HAP-1 (cell line): ENCODE measurements at regions not wholly inside any gene's neighbourhood (a gene's known extent, or its start where the extent isn't known, plus 50 kb on each side); places are given as distances from the start of the nearest gene placed in this dataset.

Experiments
- DNase-seq, 2 experiments: peaks; one replicate each; pipeline ENCODE4 v3.0.0-alpha.2; 2016 to 2020; ENCODE audit warnings: low spot score in 2 of 2
- H3K27me3 ChIP-seq: fragments of 250-450 bp; sonication (Bioruptor Pico); 2 replicates; pipeline ENCODE4 v1.5.1; 2020; ENCODE audit warnings: low read depth, mild to moderate bottlenecking, moderate library complexity
- H3K36me3 ChIP-seq: fragments of 250-450 bp; sonication (Bioruptor Pico); replicated peaks from 2 replicates; pipeline ENCODE4 v1.5.1; 2020; ENCODE audit warnings: mild to moderate bottlenecking
- H3K4me1 ChIP-seq: fragments of 250-450 bp; sonication (Bioruptor Pico); 2 replicates; pipeline ENCODE4 v1.5.1; 2020; ENCODE audit warnings: mild to moderate bottlenecking
- H3K4me3 ChIP-seq: fragments of 250-450 bp; sonication (Bioruptor Pico); 2 replicates; pipeline ENCODE4 v1.5.1; 2020; ENCODE audit warnings: mild to moderate bottlenecking, moderate library complexity
- H3K9me3 ChIP-seq: fragments of 250-450 bp; sonication (Bioruptor Pico); 2 replicates; pipeline ENCODE4 v1.5.1; 2020; ENCODE audit warnings: mild to moderate bottlenecking, moderate library complexity
- in situ Hi-C: fragments of 300-500 bp; cut with MboI; formaldehyde crosslinking; loops from 3 replicates; pipeline ENCODE4 v1.14.3; 2020; ENCODE audit warnings: low sequenced_read_pairs, inconsistent platforms, mixed read lengths

DNA sequence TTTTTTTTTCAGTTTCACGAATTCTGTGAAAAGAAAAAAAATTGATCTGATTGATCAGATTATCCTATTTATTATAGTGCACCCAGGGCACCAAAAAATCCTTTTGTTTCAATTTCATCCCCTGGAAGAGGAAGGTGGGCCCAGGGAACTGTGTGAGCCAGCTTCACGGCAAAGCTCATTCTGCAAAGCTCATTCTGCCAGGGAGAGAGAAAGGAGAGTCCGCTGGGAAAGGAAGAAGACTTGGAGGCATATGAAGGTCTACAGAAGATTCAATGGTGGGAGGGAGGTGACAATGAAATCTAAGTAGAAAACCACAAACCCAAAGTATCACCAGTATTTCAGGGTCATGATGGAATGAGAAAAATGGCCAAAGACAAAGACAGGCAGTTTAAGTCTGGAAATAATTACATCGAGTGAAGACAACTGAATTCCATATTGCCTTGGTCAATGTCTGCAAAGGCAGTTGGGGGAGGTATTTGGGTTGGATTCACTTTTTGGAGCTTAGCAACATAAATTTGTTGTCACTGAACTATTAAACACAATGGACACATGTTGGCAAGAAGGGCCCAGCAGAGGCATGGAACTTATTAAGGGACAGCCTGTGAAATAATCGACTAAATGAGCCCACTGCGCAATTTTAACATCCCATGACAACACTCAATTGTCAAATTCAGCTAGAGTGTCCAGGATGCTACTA lies 587.8 kb upstream of the MKI67 start:
- Histone ChIP-seq H3K27me3 (no peaks in the 10 kb centered on the region), H3K36me3 (no peaks in the 10 kb centered on the region), H3K9me3 (no peaks in the 10 kb centered on the region), H3K4me3 (no peak overlapping the region), H3K4me1 (no peaks in the 10 kb centered on the region)
- no peak for DNase-seq
- in situ Hi-C loops: no loop called here

DNA sequence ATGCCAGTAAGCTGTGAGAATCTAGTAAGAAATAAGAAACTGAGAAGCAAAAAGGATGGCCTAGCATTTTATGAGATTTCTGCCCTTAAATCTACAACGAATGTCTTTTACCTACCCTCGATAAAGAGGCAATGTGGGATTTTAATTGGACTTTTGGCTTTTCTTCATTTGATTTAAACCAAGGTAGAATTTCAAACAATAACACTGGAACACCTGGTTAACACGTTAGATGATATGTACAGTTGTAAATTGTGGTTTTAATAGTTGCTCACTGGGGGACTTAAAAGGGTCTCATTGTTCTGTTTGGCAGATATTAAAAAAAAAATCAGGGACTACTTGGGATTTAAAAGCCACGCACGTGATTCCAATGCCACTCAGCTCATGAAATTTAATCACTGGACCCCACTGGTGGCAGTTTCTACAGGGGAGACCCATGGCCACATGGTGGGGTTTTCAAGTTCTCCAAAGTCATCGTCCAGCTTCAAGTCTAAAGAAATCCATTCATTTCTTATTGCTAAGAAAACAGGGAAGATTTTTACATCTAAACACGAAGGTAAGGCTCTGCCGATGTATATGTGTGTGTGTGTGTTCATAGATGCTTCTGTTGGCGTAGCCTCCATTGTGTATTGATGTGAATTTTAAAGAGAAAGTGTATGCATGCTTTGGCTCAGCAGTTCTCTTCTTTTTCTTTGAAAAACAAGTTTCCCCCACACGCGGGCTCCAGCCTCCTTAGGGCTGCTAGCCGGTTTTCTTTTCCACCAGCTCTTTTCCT lies 588.6 kb upstream of the MKI67 start:
- H3K36me3 ChIP-seq: no peaks in the 10 kb centered on the region

DNA sequence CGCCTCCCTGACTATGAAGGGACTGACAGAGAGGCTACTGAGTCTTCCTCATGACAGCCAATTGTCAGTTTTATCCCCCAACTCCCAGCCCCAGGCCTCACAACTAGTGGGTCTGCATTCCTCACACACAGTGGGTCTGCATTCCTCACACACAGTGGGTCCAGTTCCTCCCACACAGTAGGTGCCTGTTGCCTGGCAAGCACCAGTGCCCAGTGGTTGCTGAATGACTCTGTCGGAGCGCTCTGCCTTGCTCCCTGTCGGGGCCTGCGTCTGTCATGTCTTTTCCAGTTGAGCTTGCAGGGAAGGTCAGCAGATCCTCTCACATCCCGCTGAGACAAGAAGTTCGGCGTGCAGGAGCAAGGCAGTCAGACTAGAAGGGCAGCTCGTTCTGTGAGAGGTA lies 590.0 kb upstream of the MKI67 start:
- no peaks in the 10 kb centered on the region for H3K9me3 ChIP-seq
- in situ Hi-C loops: no loop called here
- no peaks in the 10 kb centered on the region for H3K36me3 ChIP-seq
- no peak overlapping the region for H3K4me3 ChIP-seq
- no peaks in the 10 kb centered on the region for H3K4me1 ChIP-seq
- DNase-seq: no peak
- H3K27me3 ChIP-seq: no peaks in the 10 kb centered on the region

More for the DNA sequence above, 588.6 kb upstream of the MKI67 start:
- Histone ChIP-seq H3K9me3 (no peaks in the 10 kb centered on the region), H3K4me3 (no peak overlapping the region), H3K27me3 (no peaks in the 10 kb centered on the region), H3K4me1 (no peaks in the 10 kb centered on the region)
- in situ Hi-C loops: no loop called here
- DNase-seq: no peak

DNA sequence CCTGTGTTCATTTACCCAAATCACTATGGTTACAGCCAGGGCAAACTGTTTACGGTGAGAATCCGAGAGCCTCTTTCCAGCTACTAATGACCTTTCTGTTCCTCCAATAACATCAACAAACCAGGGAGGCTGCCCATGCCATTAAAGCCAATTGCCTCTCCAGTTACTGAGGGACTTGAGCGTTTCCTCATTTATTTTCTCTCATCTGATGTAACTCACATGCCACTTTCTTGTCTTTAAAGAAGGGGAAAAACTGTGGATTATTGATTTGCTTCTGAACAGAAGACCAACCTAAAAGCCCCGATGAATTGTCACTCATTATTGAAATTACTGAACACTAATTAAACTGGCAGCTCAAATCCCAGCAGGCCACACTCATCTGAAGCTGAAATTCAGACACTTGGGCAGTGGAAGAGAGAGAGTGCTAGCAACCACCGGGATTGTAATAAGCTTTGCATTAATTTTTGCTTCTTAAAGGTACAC lies 595.8 kb upstream of the MKI67 start:
- in situ Hi-C loops: no loop called here
- Histone ChIP-seq H3K4me1 (no peaks in the 10 kb centered on the region), H3K27me3 (no peaks in the 10 kb centered on the region), H3K9me3 (no peaks in the 10 kb centered on the region), H3K36me3 (no peaks in the 10 kb centered on the region), H3K4me3 (no peak overlapping the region)
- DNase-seq: no peak

DNA sequence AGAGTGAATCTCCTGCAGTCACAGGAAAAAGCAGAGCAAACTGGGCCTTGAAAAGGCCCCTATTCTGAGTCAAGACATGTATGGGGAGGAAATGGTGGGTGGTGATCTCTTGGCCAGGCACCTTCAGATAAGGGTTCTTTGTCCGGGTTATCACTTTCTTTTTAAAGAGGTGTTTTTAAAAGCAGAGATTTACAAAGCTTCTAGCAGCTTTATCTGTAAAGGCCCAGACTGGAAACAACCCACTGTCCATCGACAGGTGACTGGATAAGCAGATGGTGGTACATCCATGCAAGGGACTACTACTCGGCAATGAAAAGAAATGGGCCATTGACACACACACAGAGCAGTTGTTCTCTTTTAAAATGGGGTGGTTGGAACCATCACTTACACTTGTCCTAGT lies 596.7 kb upstream of the MKI67 start:
- H3K36me3 ChIP-seq: no peaks in the 10 kb centered on the region
- no peak for DNase-seq
- no peak overlapping the region for H3K4me3 ChIP-seq
- in situ Hi-C loops: no loop called here
- no peaks in the 10 kb centered on the region for H3K27me3 ChIP-seq
- H3K4me1 ChIP-seq: no peaks in the 10 kb centered on the region
- H3K9me3 ChIP-seq: no peaks in the 10 kb centered on the region

DNA sequence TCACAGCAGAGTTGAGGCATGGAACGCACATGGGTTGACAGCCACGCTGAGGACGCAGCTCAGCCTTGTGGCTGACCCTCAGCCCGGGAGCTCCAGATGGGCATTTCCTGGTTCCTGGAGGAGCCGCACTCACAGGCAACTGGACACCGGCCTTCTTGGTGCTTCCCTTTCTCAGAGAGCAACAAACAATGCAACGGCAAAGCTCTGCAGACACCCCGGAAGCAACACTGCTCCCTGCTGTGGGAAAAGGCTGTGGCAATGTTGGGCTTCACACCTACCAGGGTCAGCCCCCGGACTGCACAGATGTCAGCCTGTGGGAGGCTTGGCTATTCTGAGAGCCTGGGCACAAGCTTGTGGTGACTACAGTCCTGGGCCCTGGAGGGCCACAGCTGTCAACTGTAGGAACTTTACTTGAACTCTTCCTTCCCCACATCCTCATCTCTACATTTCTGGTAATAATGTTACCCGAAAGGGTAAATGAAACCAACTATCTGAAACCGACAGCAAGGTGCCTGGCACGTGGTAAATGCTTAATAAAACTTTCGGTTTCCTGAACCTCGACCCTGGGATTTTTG lies 597.5 kb upstream of the MKI67 start:
- in situ Hi-C loops: no loop called here

DNA sequence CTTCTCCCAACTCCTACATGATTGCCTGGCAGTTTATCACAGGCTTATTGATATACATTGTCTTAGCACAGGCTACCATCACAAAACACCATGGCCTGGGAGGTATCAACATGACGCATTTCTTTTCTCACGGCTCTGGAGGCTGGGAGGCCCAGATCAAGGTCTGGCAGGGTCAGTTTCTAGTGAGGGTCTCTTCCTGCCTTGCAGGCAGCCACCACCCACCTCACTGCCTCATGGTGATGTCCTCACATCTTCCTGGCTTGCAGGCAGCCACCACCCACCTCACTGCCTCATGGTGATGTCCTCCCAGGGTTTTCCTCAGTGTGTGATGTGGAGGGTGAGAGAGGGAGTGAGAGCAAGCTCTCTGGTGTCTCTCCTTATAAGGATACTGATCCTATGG lies 599.3 kb upstream of the MKI67 start:
- H3K4me1 ChIP-seq: no peaks in the 10 kb centered on the region
- no peaks in the 10 kb centered on the region for H3K9me3 ChIP-seq
- in situ Hi-C loops: no loop called here
- H3K4me3 ChIP-seq: no peak overlapping the region
- DNase-seq: no peak
- no peaks in the 10 kb centered on the region for H3K27me3 ChIP-seq
- H3K36me3 ChIP-seq: no peaks in the 10 kb centered on the region

More for the DNA sequence above, 597.5 kb upstream of the MKI67 start:
- Histone ChIP-seq H3K9me3 (no peaks in the 10 kb centered on the region), H3K4me3 (no peak overlapping the region), H3K4me1 (no peaks in the 10 kb centered on the region), H3K27me3 (no peaks in the 10 kb centered on the region), H3K36me3 (no peaks in the 10 kb centered on the region)
- no peak for DNase-seq

DNA sequence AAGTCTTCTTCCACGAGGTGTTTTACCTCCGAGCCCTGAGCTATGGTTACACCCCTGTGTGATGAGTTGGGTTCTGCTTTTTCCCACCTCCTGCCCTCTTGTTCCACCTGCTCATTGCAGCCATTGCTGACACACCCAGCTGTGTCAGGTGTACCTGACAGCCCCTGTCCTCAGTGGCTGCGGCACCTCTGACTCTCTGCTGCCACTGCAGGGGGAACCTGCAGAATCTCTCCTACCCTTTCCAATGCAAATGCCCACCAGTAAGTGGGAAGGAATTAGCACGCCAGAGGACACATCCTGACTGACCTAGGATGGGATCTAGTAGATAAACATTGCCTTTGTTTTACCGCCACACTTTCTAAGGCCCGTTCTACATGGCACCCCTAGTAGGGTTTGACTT lies 600.9 kb upstream of the MKI67 start:
- no peaks in the 10 kb centered on the region for H3K27me3 ChIP-seq
- no peak for DNase-seq
- H3K9me3 ChIP-seq: no peaks in the 10 kb centered on the region
- in situ Hi-C loops: no loop called here
- no peaks in the 10 kb centered on the region for H3K4me1 ChIP-seq
- no peak overlapping the region for H3K4me3 ChIP-seq
- no peaks in the 10 kb centered on the region for H3K36me3 ChIP-seq

DNA sequence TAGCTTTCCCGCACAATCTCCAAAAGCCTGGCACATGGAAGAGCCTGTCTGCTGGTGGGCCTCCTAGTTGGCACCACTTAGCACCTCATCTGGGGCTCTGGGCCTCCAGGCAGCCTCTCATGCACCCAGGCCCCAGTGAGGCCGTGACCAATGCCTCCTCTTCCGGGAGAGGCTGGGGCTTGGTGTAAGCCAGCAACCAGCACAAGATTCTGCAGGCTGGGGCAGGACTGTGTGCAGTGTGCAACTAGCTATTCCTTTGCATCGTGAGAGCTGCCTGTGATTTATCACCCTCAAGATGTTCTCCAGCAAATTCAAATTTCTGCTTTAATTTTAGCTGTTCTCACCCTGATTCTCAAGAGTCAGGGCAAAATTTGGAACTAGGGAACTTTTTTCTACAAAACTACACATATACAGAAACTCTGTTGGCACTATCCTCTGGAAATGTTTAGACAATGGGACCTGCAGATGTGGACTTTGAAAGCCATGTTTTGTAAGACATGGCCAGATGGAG lies 603.7 kb upstream of the MKI67 start:
- in situ Hi-C loops: no loop called here
- DNase-seq: no peak
- no peaks in the 10 kb centered on the region for H3K27me3 ChIP-seq

DNA sequence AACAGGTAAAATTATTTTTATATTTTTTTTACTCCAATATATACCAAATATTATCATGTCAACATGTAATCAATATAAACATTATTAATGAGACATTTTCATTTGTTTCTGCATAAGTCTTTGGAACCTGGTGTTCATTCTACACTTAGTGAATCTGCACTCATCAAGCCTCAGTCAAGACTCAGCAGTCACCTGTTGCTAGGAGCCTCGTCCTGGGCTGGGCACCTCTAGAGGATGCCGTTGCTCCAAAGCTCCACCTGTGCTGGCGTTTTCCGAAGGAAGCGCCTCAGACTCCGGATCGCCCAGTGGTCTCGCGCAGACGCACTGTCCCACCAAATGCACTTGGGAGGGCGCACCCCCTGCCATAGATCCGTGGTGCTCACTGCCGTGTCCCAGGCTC lies 604.7 kb upstream of the MKI67 start:
- H3K9me3 ChIP-seq: no peaks in the 10 kb centered on the region
- H3K27me3 ChIP-seq: no peaks in the 10 kb centered on the region
- no peaks in the 10 kb centered on the region for H3K36me3 ChIP-seq
- H3K4me3 ChIP-seq: no peak overlapping the region
- in situ Hi-C loops: no loop called here
- DNase-seq: no peak
- no peaks in the 10 kb centered on the region for H3K4me1 ChIP-seq

More for the DNA sequence above, 603.7 kb upstream of the MKI67 start:
- no peaks in the 10 kb centered on the region for H3K4me1 ChIP-seq
- no peak overlapping the region for H3K4me3 ChIP-seq
- H3K9me3 ChIP-seq: no peaks in the 10 kb centered on the region
- H3K36me3 ChIP-seq: no peaks in the 10 kb centered on the region

DNA sequence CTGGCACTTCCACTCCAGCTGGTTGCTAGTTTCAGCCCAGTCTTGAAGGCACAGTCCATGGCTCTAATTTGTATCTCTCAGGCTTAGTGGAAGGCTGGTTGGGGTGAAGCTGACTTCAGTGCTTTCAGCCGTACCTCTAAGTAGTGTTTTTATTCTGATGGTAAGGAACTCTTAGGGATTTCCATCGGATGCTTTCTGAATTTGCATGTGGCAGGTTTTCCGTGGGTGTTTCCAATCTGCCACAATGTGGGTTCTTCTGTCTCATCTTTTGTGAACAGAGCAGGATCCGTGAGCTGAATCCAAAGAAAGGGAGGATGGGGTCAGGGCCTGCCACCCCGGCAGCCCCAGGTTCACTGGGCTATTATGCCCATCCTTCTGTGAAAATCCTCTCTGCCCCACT lies 607.9 kb upstream of the MKI67 start:
- Histone ChIP-seq H3K4me1 (no peaks in the 10 kb centered on the region), H3K27me3 (no peaks in the 10 kb centered on the region), H3K36me3 (no peaks in the 10 kb centered on the region), H3K4me3 (no peak overlapping the region), H3K9me3 (no peaks in the 10 kb centered on the region)
- in situ Hi-C loops: no loop called here
- no peak for DNase-seq

DNA sequence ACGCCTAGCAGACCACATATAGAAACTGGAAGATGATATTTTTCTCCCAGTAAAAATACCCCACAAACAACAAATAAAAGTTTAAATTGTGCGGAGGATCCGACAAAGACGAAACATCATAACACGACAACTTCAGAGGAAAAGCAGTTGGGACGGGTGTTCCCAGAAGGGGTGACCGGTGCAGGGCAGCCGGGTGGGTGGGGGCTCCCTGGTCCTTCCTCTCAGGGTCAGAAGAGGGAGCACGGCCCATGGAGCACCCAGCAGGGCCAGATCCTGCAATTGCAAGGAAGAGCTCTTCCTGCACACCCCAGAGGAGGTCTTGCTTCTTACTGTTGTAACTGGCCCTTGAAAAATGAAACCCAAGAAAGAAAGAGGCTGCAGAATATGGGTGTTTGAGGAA lies 608.5 kb upstream of the MKI67 start:
- H3K27me3 ChIP-seq: no peaks in the 10 kb centered on the region
- no peak overlapping the region for H3K4me3 ChIP-seq
- DNase-seq: no peak
- no peaks in the 10 kb centered on the region for H3K4me1 ChIP-seq
- no peaks in the 10 kb centered on the region for H3K9me3 ChIP-seq
- in situ Hi-C loops: no loop called here
- H3K36me3 ChIP-seq: no peaks in the 10 kb centered on the region

DNA sequence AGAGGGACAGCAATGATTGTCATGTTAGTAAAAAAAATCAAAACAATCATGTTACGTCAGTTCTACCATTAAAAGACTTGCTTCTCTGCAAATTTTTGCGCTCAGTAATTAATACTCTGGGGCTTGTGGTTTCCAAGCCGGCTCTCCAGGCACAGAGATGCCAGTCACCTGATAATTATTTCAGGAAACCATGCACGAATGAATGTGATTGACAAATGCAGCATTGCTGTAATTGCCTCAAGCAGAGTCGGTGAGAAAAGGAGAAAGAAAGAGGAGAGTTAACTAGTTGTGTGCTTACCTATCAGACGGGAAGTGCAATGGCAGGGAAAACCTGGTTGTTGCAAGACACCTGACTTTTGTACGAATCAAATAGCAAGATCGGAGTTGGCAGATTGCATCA lies 609.8 kb upstream of the MKI67 start:
- Histone ChIP-seq H3K4me3 (no peak overlapping the region), H3K9me3 (no peaks in the 10 kb centered on the region), H3K36me3 (no peaks in the 10 kb centered on the region), H3K4me1 (no peaks in the 10 kb centered on the region), H3K27me3 (no peaks in the 10 kb centered on the region)
- no peak for DNase-seq
- in situ Hi-C loops: no loop called here

DNA sequence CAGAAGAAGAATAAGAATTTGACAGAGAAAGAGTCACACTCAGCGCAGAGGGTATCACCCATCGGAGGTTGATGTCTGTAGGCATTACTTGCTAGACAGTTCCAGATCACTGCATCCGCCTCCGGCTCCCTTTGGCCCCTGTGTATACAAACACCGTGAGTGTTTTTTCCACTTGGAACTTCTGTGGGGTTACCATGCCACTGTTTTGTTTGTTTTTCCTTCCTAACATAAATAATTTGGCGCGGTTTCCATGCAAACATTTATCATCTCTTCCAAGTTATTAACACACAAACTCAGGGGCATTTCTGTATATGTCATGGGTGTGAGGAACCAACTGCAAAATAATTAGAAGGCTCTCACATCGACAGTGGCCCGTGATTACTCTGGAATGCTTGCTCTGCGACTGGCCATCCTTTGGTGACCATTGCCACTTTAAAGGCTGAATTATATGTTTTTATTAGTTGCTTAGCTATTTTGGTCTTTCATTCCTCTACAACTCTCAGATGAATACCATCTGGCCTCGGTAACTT lies 612.2 kb upstream of the MKI67 start:
- in situ Hi-C loops: no loop called here
- no peaks in the 10 kb centered on the region for H3K27me3 ChIP-seq

More for the DNA sequence above, 612.2 kb upstream of the MKI67 start:
- DNase-seq: no peak
- Histone ChIP-seq H3K4me1 (no peaks in the 10 kb centered on the region), H3K36me3 (no peaks in the 10 kb centered on the region), H3K9me3 (no peaks in the 10 kb centered on the region), H3K4me3 (no peak overlapping the region)
